Natural killer cell (primary cell): ENCODE measurements at regions not wholly inside any gene's neighbourhood (a gene's known extent, or its start where the extent isn't known, plus 50 kb on each side); places are given as distances from the start of the nearest gene placed in this dataset.

Experiments
- ATAC-seq, 3 donors: fragments of 150-1000 bp in 2 of 3; fragments of 200-7000 bp in 1 of 3; cut with Tn5 transposase; 1 replicate in 1 of 3; 2 replicates in 2 of 3; pipeline ENCODE4 v1.10.0; 2021; ENCODE audit warnings: mild to moderate bottlenecking in 2 of 3, moderate library complexity in 2 of 3
- DNase-seq, 2 donors: peaks; one replicate each; pipeline versions ENCODE4 v3.0.0 to v3.0.0-alpha.2; 2013 to 2021; ENCODE audit warnings: mixed read lengths in 1 of 2
- H3K27ac ChIP-seq: one replicate; pipeline ENCODE4 v1.5.1; 2013; ENCODE audit warnings: mild to moderate bottlenecking, low read length
- H3K27me3 ChIP-seq: one replicate; pipeline ENCODE4 v1.6.1; 2013; ENCODE audit warnings: low read length; ENCODE audit not compliant: control insufficient read depth, insufficient read depth
- H3K36me3 ChIP-seq: one replicate; pipeline ENCODE4 v1.6.1; 2013; ENCODE audit warnings: low read length; ENCODE audit not compliant: control insufficient read depth, insufficient read depth
- H3K4me1 ChIP-seq: one replicate; pipeline ENCODE4 v1.6.1; 2013; ENCODE audit warnings: low read length; ENCODE audit not compliant: control insufficient read depth, insufficient read depth
- H3K4me3 ChIP-seq: one replicate; pipeline ENCODE4 v1.5.1; 2013; ENCODE audit warnings: low read length
- H3K9me3 ChIP-seq: one replicate; pipeline ENCODE4 v1.6.1; 2013; ENCODE audit warnings: low read length; ENCODE audit not compliant: control insufficient read depth, insufficient read depth
- H3K27ac Mint-ChIP-seq, 2 donors: one replicate each; pipeline ENCODE4 v1.8.0; 2022; ENCODE audit warnings: mild to moderate bottlenecking in 2 of 2, mixed read lengths in 2 of 2, moderate library complexity in 1 of 2
- H3K27me3 Mint-ChIP-seq, 2 donors: one replicate each; pipeline ENCODE4 v1.8.0; 2022; ENCODE audit warnings: low read depth in 2 of 2, mixed read lengths in 2 of 2
- H3K36me3 Mint-ChIP-seq: one replicate; pipeline ENCODE4 v1.8.0; 2022; ENCODE audit warnings: mixed read lengths
- H3K4me1 Mint-ChIP-seq, 2 donors: one replicate each; pipeline ENCODE4 v1.8.0; 2022; ENCODE audit warnings: mixed read lengths in 2 of 2
- H3K4me3 Mint-ChIP-seq: one replicate; pipeline ENCODE4 v1.8.0; 2022; ENCODE audit warnings: mild to moderate bottlenecking, moderate library complexity, mixed read lengths
- H3K9me3 Mint-ChIP-seq, 2 donors: one replicate each; pipeline ENCODE4 v1.8.0; 2022; ENCODE audit warnings: mixed read lengths in 2 of 2
- CTCF ChIP-seq: fragments of 200-600 bp; IDR thresholded peaks from one replicate; pipeline ENCODE4 v1.8.0; 2022; ENCODE audit warnings: antibody characterized with exemption
- WGBS: methylation state at CpG from one replicate; pipeline ENCODE4 v1.1.7; 2013; ENCODE audit warnings: missing lambda C conversion rate; ENCODE audit not compliant: insufficient coverage; 5-methylcytosine and 5-hydroxymethylcytosine counted together
- intact Hi-C: fragments of 100-400 bp; cut with micrococcal nuclease; formaldehyde crosslinking; loops from one replicate; pipeline ENCODE4 v1.14.2; 2022

GRCh38 chr5:82855893-82856550 is 221.2 kb downstream of the TMEM167A start:
- intact Hi-C loops, result no loop called here
- Histone ChIP-seq H3K27me3 (no peaks in the 10 kb centered on the region), H3K27ac (no peak overlapping the region), H3K4me1 (no peaks in the 10 kb centered on the region), H3K4me3 (no peak overlapping the region), H3K9me3 (no peaks in the 10 kb centered on the region), H3K36me3 (no peaks in the 10 kb centered on the region)
- no peaks in the 10 kb centered on the region for H3K4me1 Mint-ChIP-seq
- DNase-seq (no peak), ATAC-seq (no peak)
- no peak for TF ChIP-seq CTCF
- no peak overlapping the region for H3K4me3 Mint-ChIP-seq
- no peak overlapping the region for H3K27ac Mint-ChIP-seq
- 95% methylated on average over 5 of the region's 5 CpGs for WGBS
- no peaks in the 10 kb centered on the region for H3K27me3 Mint-ChIP-seq
- H3K36me3 Mint-ChIP-seq, result no peaks in the 10 kb centered on the region
- H3K9me3 Mint-ChIP-seq, result no peaks in the 10 kb centered on the region

- DNase-seq (no peak), ATAC-seq (no peak)
- no peaks in the 10 kb centered on the region for H3K4me1 Mint-ChIP-seq
- Histone ChIP-seq H3K9me3 (no peaks in the 10 kb centered on the region), H3K4me1 (no peaks in the 10 kb centered on the region), H3K27ac (no peak overlapping the region), H3K27me3 (no peaks in the 10 kb centered on the region), H3K36me3 (no peaks in the 10 kb centered on the region), H3K4me3 (no peak overlapping the region)
- no peaks in the 10 kb centered on the region for H3K27me3 Mint-ChIP-seq
- intact Hi-C loops, result no loop called here
- no peaks in the 10 kb centered on the region for H3K36me3 Mint-ChIP-seq
- no peak overlapping the region for H3K27ac Mint-ChIP-seq
- H3K9me3 Mint-ChIP-seq, result no peaks in the 10 kb centered on the region
- no peak overlapping the region for H3K4me3 Mint-ChIP-seq
- TF ChIP-seq CTCF, result no peak
- 90% methylated on average over 3 of the region's 3 CpGs for WGBS
Measured at GRCh38 chr5:82854956-82855355, 222.2 kb downstream of the TMEM167A start.

GRCh38 chr5:82851471-82851870 is 225.7 kb downstream of the TMEM167A start:
- 83% methylated on average over 3 of the region's 3 CpGs for WGBS
- Mint-ChIP-seq H3K36me3 (no peaks in the 10 kb centered on the region), H3K4me3 (no peak overlapping the region), H3K4me1 (no peaks in the 10 kb centered on the region), H3K27me3 (no peaks in the 10 kb centered on the region), H3K27ac (no peak overlapping the region), H3K9me3 (no peaks in the 10 kb centered on the region)
- H3K9me3 ChIP-seq, result no peaks in the 10 kb centered on the region
- no peaks in the 10 kb centered on the region for H3K27me3 ChIP-seq
- no peaks in the 10 kb centered on the region for H3K36me3 ChIP-seq
- TF ChIP-seq CTCF, result no peak
- H3K4me3 ChIP-seq, result no peak overlapping the region
- DNase-seq (no peak), ATAC-seq (no peak)
- H3K4me1 ChIP-seq, result no peaks in the 10 kb centered on the region
- intact Hi-C loops, result no loop called here
- H3K27ac ChIP-seq, result no peak overlapping the region

GRCh38 chr5:82850393-82850792 is 226.8 kb downstream of the TMEM167A start:
- H3K36me3 Mint-ChIP-seq, result no peaks in the 10 kb centered on the region
- H3K9me3 Mint-ChIP-seq, result no peaks in the 10 kb centered on the region
- no peaks in the 10 kb centered on the region for H3K27me3 Mint-ChIP-seq
- no peak overlapping the region for H3K4me3 ChIP-seq
- no peak for ATAC-seq
- no peaks in the 10 kb centered on the region for H3K36me3 ChIP-seq
- no peaks in the 10 kb centered on the region for H3K27me3 ChIP-seq
- H3K27ac ChIP-seq, result no peak overlapping the region
- intact Hi-C loops, result no loop called here
- no peak for DNase-seq
- no peaks in the 10 kb centered on the region for H3K4me1 ChIP-seq
- H3K4me1 Mint-ChIP-seq, result no peaks in the 10 kb centered on the region
- no peaks in the 10 kb centered on the region for H3K9me3 ChIP-seq
- no peak overlapping the region for H3K4me3 Mint-ChIP-seq
- 100% methylated on average over 2 of the region's 2 CpGs for WGBS
- no peak overlapping the region for H3K27ac Mint-ChIP-seq
- no peak for TF ChIP-seq CTCF
